ENCODE measurements at regions not wholly inside any gene's neighbourhood (a gene's known extent, or its start where the extent isn't known, plus 50 kb on each side); places are given as distances from the start of the nearest gene placed in this dataset.

GRCh38 chr3:157650699-157651098 lies 147.5 kb upstream of the VEPH1 start:
- no peak for TF ChIP-seq CTCF (IDR thresholded peaks at IDR 0.05; ENCODE audit: low read depth, low read length)

GRCh38 chr3:157650172-157650571 lies 147.0 kb upstream of the VEPH1 start:
- no peak overlapping the region for H3K4me3 ChIP-seq (ENCODE audit: low read depth, low read length)
- in situ Hi-C loops (cut with HindIII; ENCODE audit: low sequenced_read_pairs) = no loop called here
- DNase-seq (ENCODE audit: low read depth, low spot score) = no peak
- TF ChIP-seq CTCF (IDR thresholded peaks at IDR 0.05; ENCODE audit: low read depth, low read length) = no peak

More at GRCh38 chr3:157650699-157651098, 147.5 kb upstream of the VEPH1 start:
- in situ Hi-C loops (cut with HindIII; ENCODE audit: low sequenced_read_pairs) = no loop called here
- no peak overlapping the region for H3K4me3 ChIP-seq (ENCODE audit: low read depth, low read length)
- DNase-seq (ENCODE audit: low read depth, low spot score) = no peak

- in situ Hi-C loops (cut with HindIII; ENCODE audit: low sequenced_read_pairs) = no loop called here
- TF ChIP-seq CTCF (IDR thresholded peaks at IDR 0.05; ENCODE audit: low read depth, low read length) = no peak
- no peak for DNase-seq (ENCODE audit: low read depth, low spot score)
- H3K4me3 ChIP-seq (ENCODE audit: low read depth, low read length) = no peak overlapping the region
Observed at GRCh38 chr3:157649511-157649910, 146.3 kb upstream of the VEPH1 start.

- H3K4me3 ChIP-seq (ENCODE audit: low read depth, low read length) = no peak overlapping the region
- DNase-seq (ENCODE audit: low read depth, low spot score) = no peak
- in situ Hi-C loops (cut with HindIII; ENCODE audit: low sequenced_read_pairs) = no loop called here
- no peak for TF ChIP-seq CTCF (IDR thresholded peaks at IDR 0.05; ENCODE audit: low read depth, low read length)
Observed at GRCh38 chr3:157647820-157648219, 144.6 kb upstream of the VEPH1 start.

- no peak overlapping the region for H3K4me3 ChIP-seq (ENCODE audit: low read depth, low read length)
- DNase-seq (ENCODE audit: low read depth, low spot score) = no peak
- TF ChIP-seq CTCF (IDR thresholded peaks at IDR 0.05; ENCODE audit: low read depth, low read length) = no peak
- in situ Hi-C loops (cut with HindIII; ENCODE audit: low sequenced_read_pairs) = no loop called here
Observed at GRCh38 chr3:157639756-157640426, 136.7 kb upstream of the VEPH1 start.

GRCh38 chr3:157637866-157638265 lies 134.7 kb upstream of the VEPH1 start:
- TF ChIP-seq CTCF (IDR thresholded peaks at IDR 0.05; ENCODE audit: low read depth, low read length) = no peak
- DNase-seq (ENCODE audit: low read depth, low spot score) = no peak
- in situ Hi-C loops (cut with HindIII; ENCODE audit: low sequenced_read_pairs) = no loop called here
- no peak overlapping the region for H3K4me3 ChIP-seq (ENCODE audit: low read depth, low read length)
